BLaER1 treated with 17β-estradiol and CSF1 and Interleukin-3, amounts not matched to agents 10 nM and 100 nM (cell line): ENCODE measurements at regions not wholly inside any gene's neighbourhood (a gene's known extent, or its start where the extent isn't known, plus 50 kb on each side); places are given as distances from the start of the nearest gene placed in this dataset.
"Not testable (repeated sequence)": the region's sequence is repeated elsewhere in the genome, so short reads cannot be mapped to it uniquely, and the experiment has no call there.

ENCODE experiments used
- H3K27ac ChIP-seq, 11 experiments: shearing (Covaris generic); formaldehyde crosslinking; 2 replicates each; pipeline ENCODE4 v1.8.1; 2022
- H3K27me3 ChIP-seq, 11 experiments: shearing (Covaris generic); formaldehyde crosslinking; 2 replicates each; pipeline ENCODE4 v1.8.1; 2022
- H3K36me3 ChIP-seq, 11 experiments: shearing (Covaris generic); formaldehyde crosslinking; 2 replicates each; pipeline ENCODE4 v1.8.1; 2022
- H3K4me1 ChIP-seq, 10 experiments: shearing (Covaris generic); formaldehyde crosslinking; 2 replicates each; pipeline ENCODE4 v1.8.1; 2022
- H3K4me2 ChIP-seq, 11 experiments: shearing (Covaris generic); formaldehyde crosslinking; 2 replicates each; pipeline ENCODE4 v1.8.1; 2022
- H3K4me3 ChIP-seq, 10 experiments: shearing (Covaris generic); formaldehyde crosslinking; 2 replicates each; pipeline ENCODE4 v1.8.1; 2022
- H3K9ac ChIP-seq, 11 experiments: shearing (Covaris generic); formaldehyde crosslinking; 2 replicates each; pipeline ENCODE4 v1.8.1; 2022
- H3K9me3 ChIP-seq, 11 experiments: shearing (Covaris generic); formaldehyde crosslinking; replicated peaks in 1 of 11; 2 replicates each; pipeline ENCODE4 v1.8.1; 2022
- H4K20me1 ChIP-seq, 11 experiments: shearing (Covaris generic); formaldehyde crosslinking; 2 replicates each; pipeline ENCODE4 v1.8.1; 2022
- Cebpa-rat ChIP-seq, 11 experiments: shearing (Covaris generic); IDR thresholded peaks; 2 replicates each; pipeline ENCODE4 v1.8.1; 2022

DNA sequence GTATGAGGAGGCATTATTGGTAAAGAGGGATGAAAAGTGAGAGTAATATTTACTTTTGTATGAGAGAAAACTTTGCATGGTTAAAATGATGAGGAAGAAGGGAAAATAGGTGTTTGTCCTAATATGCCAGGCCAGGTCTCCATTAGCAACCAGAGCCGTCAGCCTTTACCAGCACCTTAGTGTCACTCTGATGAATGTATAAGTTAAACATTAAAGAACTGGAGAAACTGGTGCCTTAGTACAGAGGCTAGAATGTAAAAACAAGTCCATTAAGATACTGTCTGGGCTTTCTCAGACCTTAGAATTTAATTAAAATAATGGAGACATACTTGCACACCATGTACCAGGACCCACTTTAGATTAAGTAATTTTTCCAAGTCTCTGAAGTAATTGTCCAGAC, 222.3 kb downstream of the FAM47A start:
- no peak for TF ChIP-seq Cebpa-rat (IDR thresholded peaks at IDR 0.05)
- H3K4me1 ChIP-seq, result no peaks in the 10 kb centered on the region
- no peaks in the 10 kb centered on the region for H3K36me3 ChIP-seq
- H4K20me1 ChIP-seq, result 0 out of 22 replicates have a peak, but pooled peaks cover 0 to 3% (median 0%) of the 10 kb centered on the region in 11 experiments
- peaks cover 0 to 8% (median 0%) of the 10 kb centered on the region in 11 experiments; a peak in 8 of 22 replicates for H3K9me3 ChIP-seq
- no peak overlapping the region for H3K4me3 ChIP-seq
- no peak overlapping the region for H3K4me2 ChIP-seq
- no peak overlapping the region for H3K9ac ChIP-seq
- H3K27ac ChIP-seq, result no peak overlapping the region
- peaks cover 89 to 100% (median 99%) of the 10 kb centered on the region in 11 experiments for H3K27me3 ChIP-seq

DNA sequence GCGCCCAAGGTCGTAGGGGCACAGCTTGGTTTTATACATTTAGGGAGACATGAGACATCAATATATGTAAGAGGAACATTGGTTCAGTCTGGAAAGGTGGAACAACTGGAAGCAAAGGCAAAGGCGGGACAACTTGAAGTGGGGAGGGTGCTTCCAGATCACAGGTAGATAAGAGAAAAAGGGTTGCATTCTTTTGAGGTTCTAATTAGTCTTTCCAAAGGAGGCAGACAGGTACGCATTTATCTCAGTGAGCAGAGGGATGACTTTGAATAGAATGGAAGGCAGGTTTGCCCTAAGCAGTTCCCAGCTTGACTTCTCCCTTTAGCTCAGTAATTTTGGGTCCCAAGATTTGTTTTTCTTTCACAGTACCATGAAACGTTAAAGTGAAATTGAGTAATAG, 223.2 kb downstream of the FAM47A start:
- 0 out of 22 replicates have a peak, but pooled peaks cover 0 to 3% (median 0%) of the 10 kb centered on the region in 11 experiments for H4K20me1 ChIP-seq
- no peak overlapping the region for H3K4me3 ChIP-seq
- H3K4me1 ChIP-seq, result no peaks in the 10 kb centered on the region
- no peak overlapping the region for H3K27ac ChIP-seq
- H3K27me3 ChIP-seq, result peaks cover 87 to 100% (median 98%) of the 10 kb centered on the region in 11 experiments
- H3K36me3 ChIP-seq, result no peaks in the 10 kb centered on the region
- H3K9me3 ChIP-seq, result peaks cover 7 to 17% (median 9%) of the 10 kb centered on the region in 11 experiments; a peak in 19 of 22 replicates
- no peak overlapping the region for H3K9ac ChIP-seq
- TF ChIP-seq Cebpa-rat (IDR thresholded peaks at IDR 0.05), result no peak
- H3K4me2 ChIP-seq, result no peak overlapping the region

DNA sequence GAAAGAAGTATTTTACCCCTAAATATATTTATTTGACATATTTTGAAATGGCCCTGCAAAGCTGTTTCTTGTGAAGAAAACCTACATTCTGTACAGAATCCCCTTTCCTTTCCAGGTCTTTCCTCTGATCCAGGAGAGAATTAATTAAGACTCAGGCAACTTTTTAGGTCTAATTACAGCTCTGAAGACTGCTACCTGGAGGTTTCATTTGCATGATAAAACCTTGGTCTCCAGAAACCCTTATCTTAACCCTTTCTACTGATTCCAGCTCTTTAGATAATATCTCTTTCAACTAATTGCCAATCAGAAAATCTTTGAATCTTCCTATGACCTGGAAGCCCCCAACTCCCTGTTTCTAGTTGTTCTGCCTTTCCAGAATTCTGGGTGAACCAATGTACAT, 224.0 kb downstream of the FAM47A start:
- H3K36me3 ChIP-seq, result no peaks in the 10 kb centered on the region
- H3K4me2 ChIP-seq, result no peak overlapping the region
- H3K9me3 ChIP-seq, result peaks cover 13 to 23% (median 16%) of the 10 kb centered on the region in 11 experiments; a peak in 20 of 22 replicates
- no peak overlapping the region for H3K27ac ChIP-seq
- TF ChIP-seq Cebpa-rat (IDR thresholded peaks at IDR 0.05), result no peak
- H3K27me3 ChIP-seq, result peaks cover 80 to 100% (median 98%) of the 10 kb centered on the region in 11 experiments
- 0 out of 22 replicates have a peak, but pooled peaks cover 0 to 3% (median 0%) of the 10 kb centered on the region in 11 experiments for H4K20me1 ChIP-seq
- no peak overlapping the region for H3K9ac ChIP-seq
- no peak overlapping the region for H3K4me3 ChIP-seq
- no peaks in the 10 kb centered on the region for H3K4me1 ChIP-seq

DNA sequence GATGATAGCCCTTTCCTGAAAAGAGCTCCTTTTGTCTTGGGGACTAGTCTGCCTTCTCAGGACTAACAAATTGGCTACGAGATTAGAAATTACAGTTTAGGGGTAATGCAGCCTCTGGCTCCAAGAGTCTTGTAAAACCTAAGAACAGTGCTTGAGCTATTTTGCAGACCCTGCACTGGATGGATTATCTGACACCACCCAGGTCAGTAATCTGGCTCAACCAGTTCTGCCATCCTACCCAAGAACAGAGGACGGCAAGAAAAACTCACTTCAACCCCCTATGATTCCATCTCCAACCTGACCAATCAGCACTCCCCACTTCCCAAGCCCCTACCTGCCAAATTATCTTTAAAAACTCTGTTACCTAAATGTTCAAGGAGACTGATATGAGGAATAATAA, 225.1 kb downstream of the FAM47A start:
- Histone ChIP-seq H3K4me1 (no peaks in the 10 kb centered on the region), H3K27me3 (peaks cover 77 to 100% (median 98%) of the 10 kb centered on the region in 11 experiments), H3K9ac (no peak overlapping the region), H3K4me3 (no peak overlapping the region), H3K27ac (no peak overlapping the region), H3K4me2 (no peak overlapping the region), H4K20me1 (0 out of 22 replicates have a peak, but pooled peaks cover 0 to 3% (median 0%) of the 10 kb centered on the region in 11 experiments), H3K36me3 (no peaks in the 10 kb centered on the region), H3K9me3 (peaks cover 13 to 30% (median 20%) of the 10 kb centered on the region in 11 experiments; a peak in 20 of 22 replicates)
- TF ChIP-seq Cebpa-rat (IDR thresholded peaks at IDR 0.05), result no peak

DNA sequence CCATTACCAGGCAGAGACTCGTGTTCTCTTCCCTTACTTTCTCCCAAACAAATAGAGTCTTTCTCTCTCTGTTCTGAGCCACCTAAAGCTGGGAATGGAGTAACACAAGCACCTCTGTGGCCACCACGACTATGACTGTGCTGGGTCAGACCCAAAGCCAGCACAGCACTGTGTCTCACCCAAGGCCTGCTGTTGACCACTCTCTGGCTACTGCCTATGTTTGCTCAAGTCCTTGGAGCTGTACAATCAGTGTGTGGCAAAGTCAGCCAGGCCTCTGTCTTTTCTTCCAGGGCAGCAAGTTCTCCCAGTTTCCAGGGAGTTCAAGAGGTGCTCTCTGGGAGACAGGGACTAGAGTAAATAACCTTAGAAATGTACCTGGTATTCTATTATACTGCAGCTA, 239.4 kb downstream of the FAM47A start:
- no peak overlapping the region for H3K4me3 ChIP-seq
- H3K27me3 ChIP-seq, result peaks cover 63 to 97% (median 89%) of the 10 kb centered on the region in 11 experiments
- TF ChIP-seq Cebpa-rat (IDR thresholded peaks at IDR 0.05), result no peak
- H3K27ac ChIP-seq, result no peak overlapping the region
- no peak overlapping the region for H3K9ac ChIP-seq
- H3K4me1 ChIP-seq, result no peaks in the 10 kb centered on the region
- H3K9me3 ChIP-seq, result no peaks in the 10 kb centered on the region
- H4K20me1 ChIP-seq, result peaks cover 0 to 5% (median 0%) of the 10 kb centered on the region in 11 experiments; a peak in 2 of 22 replicates
- H3K36me3 ChIP-seq, result no peaks in the 10 kb centered on the region
- no peak overlapping the region for H3K4me2 ChIP-seq

DNA sequence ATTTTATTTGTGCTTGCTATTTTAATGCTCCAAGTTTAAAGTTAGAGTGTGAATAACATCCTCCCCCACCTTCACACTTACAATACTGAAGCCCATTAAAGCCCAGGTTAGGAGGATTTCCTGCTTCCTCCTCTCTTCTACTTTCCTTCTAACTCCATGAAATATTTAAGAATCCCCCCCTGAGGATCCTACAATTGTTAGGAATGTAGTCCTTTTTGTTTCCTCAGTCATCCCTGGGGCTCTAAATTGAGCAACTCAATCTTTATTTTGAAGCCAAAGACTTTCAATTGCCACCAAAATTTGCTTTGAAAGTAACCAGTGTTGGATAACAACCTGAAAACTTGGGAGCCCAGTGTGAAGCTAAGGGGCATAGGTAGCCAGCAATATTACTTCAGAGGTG, 276.9 kb downstream of the FAM47A start:
- H3K36me3 ChIP-seq, result no peaks in the 10 kb centered on the region
- no peak for TF ChIP-seq Cebpa-rat (IDR thresholded peaks at IDR 0.05)
- no peaks in the 10 kb centered on the region for H3K9me3 ChIP-seq
- H3K4me2 ChIP-seq, result no peak overlapping the region
- H4K20me1 ChIP-seq, result 0 out of 22 replicates have a peak, but pooled peaks cover 0 to 3% (median 0%) of the 10 kb centered on the region in 11 experiments
- H3K4me3 ChIP-seq, result no peak overlapping the region
- H3K9ac ChIP-seq, result no peak overlapping the region
- peaks cover 64 to 97% (median 90%) of the 10 kb centered on the region in 11 experiments for H3K27me3 ChIP-seq
- H3K27ac ChIP-seq, result no peak overlapping the region
- no peaks in the 10 kb centered on the region for H3K4me1 ChIP-seq

DNA sequence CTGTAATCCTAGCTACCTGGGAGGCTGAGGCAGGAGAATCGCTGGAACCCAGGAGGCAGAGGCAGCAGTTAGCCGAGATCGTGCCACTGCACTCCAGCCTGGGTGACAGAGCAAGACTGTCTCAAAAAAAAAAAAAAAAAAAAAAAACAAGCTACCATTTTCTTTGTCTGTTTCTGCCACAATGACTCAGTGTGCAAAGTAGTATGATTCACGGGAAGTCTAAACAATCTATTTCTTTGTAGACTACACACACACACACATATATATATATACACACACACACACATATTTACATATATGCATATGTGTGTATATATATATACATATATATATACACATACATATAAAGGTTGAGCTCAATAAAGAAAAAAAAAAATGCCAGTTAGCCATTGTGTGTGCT, 280.0 kb downstream of the FAM47A start:
- H3K27me3 ChIP-seq, result peaks cover 49 to 96% (median 81%) of the 10 kb centered on the region in 11 experiments
- not testable (repeated sequence) for H3K9me3 ChIP-seq, H3K9ac ChIP-seq, H3K4me1 ChIP-seq, H3K27ac ChIP-seq, H3K4me3 ChIP-seq, H3K36me3 ChIP-seq, H3K4me2 ChIP-seq, H4K20me1 ChIP-seq

DNA sequence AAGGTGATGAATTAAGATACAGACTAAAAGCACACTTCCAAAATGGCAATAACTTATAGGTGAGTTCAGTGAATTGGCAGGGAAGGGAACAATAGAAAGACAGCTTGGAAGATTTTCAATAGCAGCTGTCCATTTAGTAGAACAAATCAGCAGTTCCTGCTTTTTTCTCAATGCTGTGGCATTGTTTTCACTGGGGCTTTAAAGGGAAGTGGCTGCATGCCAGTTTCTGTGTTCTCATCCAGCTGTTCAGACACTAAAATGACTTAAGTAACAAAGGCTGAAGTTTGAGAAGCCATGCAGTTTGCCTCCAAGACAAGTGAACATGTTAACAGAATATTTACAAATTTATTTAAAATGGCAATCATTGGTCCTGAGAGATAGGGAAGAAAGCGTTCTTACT, 291.9 kb downstream of the FAM47A start:
- Histone ChIP-seq H3K4me3 (no peak overlapping the region), H4K20me1 (peaks cover 0 to 3% (median 0%) of the 10 kb centered on the region in 11 experiments; a peak in 1 of 22 replicates), H3K36me3 (no peaks in the 10 kb centered on the region), H3K4me1 (no peaks in the 10 kb centered on the region), H3K27ac (no peak overlapping the region), H3K27me3 (peaks cover 30 to 98% (median 89%) of the 10 kb centered on the region in 11 experiments; a peak in 20 of 22 replicates), H3K9me3 (peaks cover under 1 to 10% (median 7%) of the 10 kb centered on the region in 11 experiments; a peak in 15 of 22 replicates), H3K4me2 (no peak overlapping the region), H3K9ac (no peak overlapping the region)
- TF ChIP-seq Cebpa-rat (IDR thresholded peaks at IDR 0.05), result no peak

DNA sequence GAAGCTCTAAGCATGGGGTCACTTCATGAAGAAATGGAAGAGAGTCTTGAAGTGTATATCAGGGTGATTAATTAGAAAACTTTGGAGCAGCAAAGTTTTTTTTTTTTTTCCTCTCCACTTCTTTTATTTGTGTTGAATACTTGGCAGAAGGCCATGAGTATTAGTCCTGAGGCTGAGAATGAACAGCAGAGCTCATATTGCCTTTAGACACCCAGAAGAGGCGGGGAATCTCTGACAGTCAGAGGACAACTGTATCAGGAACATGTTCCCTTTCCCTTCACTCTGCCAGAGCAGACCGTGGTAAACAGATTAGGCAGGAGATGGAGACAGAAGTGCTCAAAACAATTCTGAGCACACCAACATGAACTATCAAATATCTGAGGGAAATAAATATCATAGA, 300.9 kb downstream of the FAM47A start:
- TF ChIP-seq Cebpa-rat (IDR thresholded peaks at IDR 0.05), result no peak
- Histone ChIP-seq H3K36me3 (no peaks in the 10 kb centered on the region), H3K27ac (no peak overlapping the region), H3K4me1 (no peaks in the 10 kb centered on the region), H3K4me3 (no peak overlapping the region), H3K4me2 (no peak overlapping the region), H4K20me1 (peaks cover 0 to 4% (median 0%) of the 10 kb centered on the region in 11 experiments; a peak in 3 of 22 replicates), H3K9me3 (peaks cover 5 to 12% (median 8%) of the 10 kb centered on the region in 11 experiments; a peak in 15 of 22 replicates), H3K9ac (no peak overlapping the region), H3K27me3 (peaks cover 43 to 100% (median 97%) of the 10 kb centered on the region in 11 experiments; a peak in 21 of 22 replicates)

DNA sequence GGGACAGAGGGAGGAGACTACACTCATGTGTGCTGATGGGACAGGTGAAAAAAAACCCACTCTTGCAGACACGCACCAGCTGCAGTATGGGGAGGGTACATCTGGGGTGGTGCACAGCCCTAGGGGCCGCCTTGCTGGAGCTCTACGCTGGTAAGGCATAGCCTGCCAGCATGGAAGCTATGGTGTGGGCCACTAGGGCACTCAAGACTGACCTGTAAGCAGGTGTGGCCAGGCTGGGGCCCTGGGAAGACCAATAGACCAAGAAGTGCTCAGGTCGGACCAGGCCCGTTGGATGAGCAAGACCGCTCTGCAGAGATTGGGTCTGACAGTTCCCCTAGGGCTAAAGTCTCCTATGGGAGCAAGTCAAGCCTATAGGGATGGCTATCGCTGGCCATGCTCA, 314.8 kb downstream of the FAM47A start:
- Histone ChIP-seq H3K27ac (no peak overlapping the region), H3K4me2 (no peak overlapping the region), H3K27me3 (peaks cover 67 to 100% (median 95%) of the 10 kb centered on the region in 11 experiments), H3K4me1 (no peaks in the 10 kb centered on the region), H3K9ac (no peak overlapping the region), H3K4me3 (no peak overlapping the region), H3K36me3 (no peaks in the 10 kb centered on the region), H4K20me1 (no peaks in the 10 kb centered on the region; a peak in 1 of 22 replicates), H3K9me3 (peaks cover 0 to 4% (median 0%) of the 10 kb centered on the region in 11 experiments; a peak in 2 of 22 replicates)
- no peak for TF ChIP-seq Cebpa-rat (IDR thresholded peaks at IDR 0.05)
